ENCODE measurements at regions not wholly inside any gene's neighbourhood (a gene's known extent, or its start where the extent isn't known, plus 50 kb on each side); places are given as distances from the start of the nearest gene placed in this dataset.
"Not testable (repeated sequence)": the region's sequence is repeated elsewhere in the genome, so short reads cannot be mapped to it uniquely, and the experiment has no call there.

- Histone ChIP-seq H3K9me3 (ENCODE audit: low read depth, low read length) (no peaks in the 10 kb centered on the region), H3K4me3 (ENCODE audit: low read length) (no peak overlapping the region), H3K4me1 (ENCODE audit: insufficient read depth, low read length) (no peaks in the 10 kb centered on the region), H3K27me3 (ENCODE audit: insufficient read depth, low read length) (no peaks in the 10 kb centered on the region)
Measured at GRCh38 chr6:170207586-170208181, 83.2 kb downstream of the DLL1 start.

DNA sequence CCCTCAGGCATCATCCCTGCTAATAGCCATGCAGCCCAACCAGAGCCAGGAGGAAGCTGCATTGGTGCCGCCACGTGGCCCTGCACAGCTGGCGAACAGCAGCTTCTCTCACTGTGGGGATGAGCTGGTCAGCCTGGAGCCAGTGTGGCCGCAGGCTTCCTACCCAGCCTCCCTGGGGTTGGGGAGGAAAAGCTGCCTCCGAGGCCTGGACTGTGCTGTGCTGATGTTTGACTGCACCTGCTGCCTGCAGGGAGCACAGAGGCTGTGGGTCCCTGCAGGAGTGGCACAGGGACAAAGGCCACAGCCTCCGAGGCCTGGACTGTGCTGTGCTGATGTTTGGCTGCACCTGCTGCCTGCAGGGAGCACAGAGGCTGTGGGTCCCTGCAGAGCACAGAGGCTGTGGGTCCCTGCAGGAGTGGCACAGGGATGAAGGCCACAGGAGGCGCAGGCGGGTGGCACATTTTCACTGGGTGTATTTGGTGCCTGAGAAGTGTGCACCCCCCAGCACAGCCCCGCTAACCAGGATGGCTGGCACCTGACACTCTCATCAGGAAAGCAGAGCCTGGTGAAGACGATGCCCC lies 83.9 kb downstream of the DLL1 start:
- Histone ChIP-seq H3K4me3 (ENCODE audit: low read length) (no peak overlapping the region), H3K4me1 (ENCODE audit: insufficient read depth, low read length) (no peaks in the 10 kb centered on the region), H3K27me3 (ENCODE audit: insufficient read depth, low read length) (no peaks in the 10 kb centered on the region), H3K9me3 (ENCODE audit: low read depth, low read length) (no peaks in the 10 kb centered on the region)

DNA sequence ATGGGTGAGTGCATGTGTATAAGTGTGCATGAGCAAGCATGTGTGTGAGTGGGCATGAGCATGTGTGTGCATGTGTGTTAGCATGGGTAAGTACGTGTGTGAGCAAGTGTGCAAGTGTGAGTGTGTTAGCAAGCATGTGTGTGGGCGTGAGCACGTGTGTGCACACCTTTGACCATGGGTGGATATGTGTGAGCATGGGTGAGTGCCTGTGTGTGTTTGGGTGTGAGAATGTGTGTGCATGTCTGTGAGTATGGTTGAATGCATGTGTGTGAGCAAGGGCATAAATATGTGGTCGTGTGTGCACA lies 84.6 kb downstream of the DLL1 start:
- H3K4me1 ChIP-seq (ENCODE audit: insufficient read depth, low read length) = no peaks in the 10 kb centered on the region
- H3K4me3 ChIP-seq (ENCODE audit: low read length) = no peak overlapping the region
- no peaks in the 10 kb centered on the region for H3K9me3 ChIP-seq (ENCODE audit: low read depth, low read length)
- no peaks in the 10 kb centered on the region for H3K27me3 ChIP-seq (ENCODE audit: insufficient read depth, low read length)

- no peaks in the 10 kb centered on the region for H3K9me3 ChIP-seq (ENCODE audit: low read depth, low read length)
- H3K4me3 ChIP-seq (ENCODE audit: low read length) = no peak overlapping the region
- H3K4me1 ChIP-seq (ENCODE audit: insufficient read depth, low read length) = no peaks in the 10 kb centered on the region
- no peaks in the 10 kb centered on the region for H3K27me3 ChIP-seq (ENCODE audit: insufficient read depth, low read length)
Measured at GRCh38 chr6:170205534-170206316, 85.2 kb downstream of the DLL1 start.

DNA sequence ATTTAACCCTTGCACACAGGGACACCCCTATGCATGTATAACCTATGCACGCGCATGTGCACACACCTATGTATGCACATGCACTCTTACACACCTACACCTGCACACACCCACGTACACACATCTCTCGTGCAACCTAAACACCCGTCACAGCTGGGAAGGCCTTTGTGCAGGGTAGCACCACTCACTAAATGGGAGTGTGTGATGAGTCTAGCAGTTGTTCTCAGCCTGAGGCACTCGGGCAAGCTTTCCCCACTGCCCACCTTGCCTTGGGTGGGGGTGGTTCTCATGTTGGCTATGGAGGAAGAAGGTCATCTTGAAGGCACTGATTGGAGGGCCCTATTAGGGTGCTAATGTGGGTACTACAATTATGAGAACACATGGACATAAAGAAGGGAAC lies 85.8 kb downstream of the DLL1 start:
- Histone ChIP-seq H3K27me3 (ENCODE audit: insufficient read depth, low read length) (no peaks in the 10 kb centered on the region), H3K4me1 (ENCODE audit: insufficient read depth, low read length) (no peaks in the 10 kb centered on the region), H3K9me3 (ENCODE audit: low read depth, low read length) (no peaks in the 10 kb centered on the region), H3K4me3 (ENCODE audit: low read length) (no peak overlapping the region)

DNA sequence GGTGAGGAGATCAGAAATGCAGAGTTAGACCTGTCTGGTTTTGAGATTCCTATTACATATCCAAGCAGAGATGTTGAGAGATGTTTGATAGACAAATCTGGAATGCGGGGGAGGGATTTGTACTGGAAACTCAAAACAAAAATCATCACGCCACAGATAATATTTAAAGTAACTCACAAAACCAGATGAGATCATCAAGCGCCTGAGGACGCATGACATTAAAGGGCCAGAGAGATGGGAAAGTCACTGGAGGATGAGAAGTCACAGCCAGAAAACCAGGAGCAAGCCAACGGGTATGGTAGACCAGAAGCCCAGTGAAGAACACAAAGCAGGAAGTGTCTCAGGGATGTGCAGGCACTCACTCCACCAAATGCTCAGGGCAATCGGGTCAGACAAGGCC lies 87.7 kb downstream of the DLL1 start:
- Histone ChIP-seq H3K4me3 (ENCODE audit: low read length) (no peak overlapping the region), H3K27me3 (ENCODE audit: insufficient read depth, low read length) (no peaks in the 10 kb centered on the region), H3K4me1 (ENCODE audit: insufficient read depth, low read length) (no peaks in the 10 kb centered on the region), H3K9me3 (ENCODE audit: low read depth, low read length) (no peaks in the 10 kb centered on the region)

DNA sequence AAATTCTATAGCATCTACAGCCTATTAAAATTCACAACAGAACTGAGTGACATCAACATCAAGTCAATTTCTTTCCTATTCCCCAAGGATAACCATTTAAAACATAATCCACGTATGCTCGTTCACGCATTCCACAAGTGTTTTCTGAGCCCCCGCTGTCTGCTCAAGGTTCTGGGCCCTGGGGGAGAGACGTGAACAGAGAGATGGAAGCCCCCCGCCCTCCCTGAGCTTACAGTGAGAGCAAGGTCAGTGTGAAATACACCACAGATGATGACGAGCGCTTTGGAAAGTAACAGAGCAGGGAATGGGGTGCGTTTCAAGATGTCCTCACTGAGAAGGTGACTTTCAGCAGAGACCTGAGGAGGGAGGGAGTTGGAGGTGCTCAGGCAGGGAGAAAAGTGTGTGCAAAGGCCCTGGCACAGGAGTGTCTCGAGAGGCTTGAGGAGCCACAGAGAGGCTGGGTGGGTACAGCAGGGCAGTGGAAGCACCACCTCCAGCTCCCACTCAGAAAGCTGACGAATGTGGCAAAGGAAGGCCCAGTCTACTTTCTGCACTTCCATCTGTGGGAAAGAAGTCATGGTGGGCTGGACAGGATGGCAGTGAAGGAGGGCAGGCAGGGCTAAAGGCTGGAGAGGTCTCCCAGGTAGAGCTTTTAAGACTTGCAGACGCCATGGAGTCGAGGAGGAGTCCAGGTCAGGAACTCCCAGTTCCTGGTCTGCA lies 88.3 kb downstream of the DLL1 start:
- Histone ChIP-seq H3K9me3 (ENCODE audit: low read depth, low read length) (no peaks in the 10 kb centered on the region), H3K4me1 (ENCODE audit: insufficient read depth, low read length) (no peaks in the 10 kb centered on the region), H3K27me3 (ENCODE audit: insufficient read depth, low read length) (no peaks in the 10 kb centered on the region), H3K4me3 (ENCODE audit: low read length) (no peak overlapping the region)

- Histone ChIP-seq H3K4me1 (ENCODE audit: insufficient read depth, low read length) (no peaks in the 10 kb centered on the region), H3K4me3 (ENCODE audit: low read length) (no peak overlapping the region), H3K27me3 (ENCODE audit: insufficient read depth, low read length) (peaks cover 3% of the 10 kb centered on the region), H3K9me3 (ENCODE audit: low read depth, low read length) (peaks cover 4% of the 10 kb centered on the region)
Measured at GRCh38 chr6:170201361-170201760, 89.5 kb downstream of the DLL1 start.

DNA sequence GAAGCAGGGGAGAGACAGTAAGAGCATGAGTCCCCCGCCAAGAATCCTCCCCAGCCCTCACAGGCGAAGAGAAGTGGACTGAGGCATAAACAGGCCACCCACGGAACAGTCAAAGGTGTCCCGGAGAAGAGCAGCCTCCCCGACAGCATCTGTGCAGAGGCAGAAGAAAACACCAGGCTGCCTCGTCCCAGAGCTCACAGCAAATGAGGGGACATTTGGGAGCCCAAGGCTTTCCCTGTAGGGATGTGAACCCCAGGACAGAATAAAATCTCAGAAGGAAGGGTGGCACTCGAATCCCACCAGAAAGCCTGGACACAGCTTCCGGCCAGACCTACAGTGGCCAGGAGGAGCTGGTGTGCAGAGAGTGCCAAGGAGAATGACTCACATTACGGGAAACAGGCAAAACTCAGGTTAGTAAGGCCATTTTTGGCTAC lies 90.4 kb downstream of the DLL1 start:
- Histone ChIP-seq H3K4me3 (ENCODE audit: low read length) (no peak overlapping the region), H3K9me3 (ENCODE audit: low read depth, low read length) (peaks cover 13% of the 10 kb centered on the region), H3K4me1 (ENCODE audit: insufficient read depth, low read length) (no peaks in the 10 kb centered on the region), H3K27me3 (ENCODE audit: insufficient read depth, low read length) (peaks cover 3% of the 10 kb centered on the region)

DNA sequence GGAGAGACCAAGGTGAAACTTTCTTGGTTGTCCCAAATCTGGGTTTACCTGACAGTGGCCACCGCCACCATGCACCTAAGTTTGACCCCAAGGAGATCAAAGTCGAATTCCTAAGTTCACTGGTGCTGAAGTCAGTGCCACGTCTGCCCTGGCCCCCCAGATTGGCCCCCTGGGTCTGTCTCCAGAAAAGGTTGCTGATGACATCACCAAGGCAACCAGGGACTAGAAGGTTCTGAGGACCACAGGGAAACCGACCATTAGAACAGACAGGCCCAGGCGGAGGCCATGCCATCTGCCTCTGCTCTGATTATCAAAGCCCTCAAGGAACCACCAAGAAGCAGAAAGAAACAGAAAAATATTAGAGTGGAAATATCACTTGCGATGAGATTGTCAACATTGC lies 91.2 kb downstream of the DLL1 start:
- H3K9me3 ChIP-seq (ENCODE audit: low read depth, low read length) = peaks cover 20% of the 10 kb centered on the region
- no peaks in the 10 kb centered on the region for H3K4me1 ChIP-seq (ENCODE audit: insufficient read depth, low read length)
- no peak overlapping the region for H3K4me3 ChIP-seq (ENCODE audit: low read length)
- H3K27me3 ChIP-seq (ENCODE audit: insufficient read depth, low read length) = peaks cover 3% of the 10 kb centered on the region

DNA sequence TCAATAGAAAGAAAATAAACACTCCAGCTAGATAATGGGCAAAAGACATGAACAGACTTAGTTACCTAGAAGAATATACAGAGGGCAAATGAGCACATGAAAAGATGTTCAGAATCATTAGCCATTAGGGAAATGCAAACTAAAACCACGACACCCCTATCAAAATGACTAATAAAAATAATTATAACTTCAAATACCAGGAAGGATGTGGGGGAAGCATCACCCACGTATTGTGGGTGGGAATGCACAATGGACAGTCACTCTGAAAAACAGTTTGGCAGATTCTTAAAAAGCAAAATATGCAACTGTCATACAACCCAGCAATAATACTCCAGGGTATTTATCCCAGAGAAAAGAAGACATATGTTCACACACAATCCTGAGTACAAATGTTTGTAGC lies 92.6 kb downstream of the DLL1 start:
- Histone ChIP-seq H3K4me1 (ENCODE audit: insufficient read depth, low read length) (no peaks in the 10 kb centered on the region), H3K4me3 (ENCODE audit: low read length) (no peak overlapping the region), H3K27me3 (ENCODE audit: insufficient read depth, low read length) (peaks cover 8% of the 10 kb centered on the region), H3K9me3 (ENCODE audit: low read depth, low read length) (peaks cover 26% of the 10 kb centered on the region)

- Histone ChIP-seq H3K27me3 (ENCODE audit: insufficient read depth, low read length) (peaks cover 8% of the 10 kb centered on the region), H3K4me3 (ENCODE audit: low read length) (no peak overlapping the region), H3K4me1 (ENCODE audit: insufficient read depth, low read length) (no peaks in the 10 kb centered on the region), H3K9me3 (ENCODE audit: low read depth, low read length) (peaks cover 26% of the 10 kb centered on the region)
Measured at GRCh38 chr6:170193326-170193821, 97.5 kb downstream of the DLL1 start.

DNA sequence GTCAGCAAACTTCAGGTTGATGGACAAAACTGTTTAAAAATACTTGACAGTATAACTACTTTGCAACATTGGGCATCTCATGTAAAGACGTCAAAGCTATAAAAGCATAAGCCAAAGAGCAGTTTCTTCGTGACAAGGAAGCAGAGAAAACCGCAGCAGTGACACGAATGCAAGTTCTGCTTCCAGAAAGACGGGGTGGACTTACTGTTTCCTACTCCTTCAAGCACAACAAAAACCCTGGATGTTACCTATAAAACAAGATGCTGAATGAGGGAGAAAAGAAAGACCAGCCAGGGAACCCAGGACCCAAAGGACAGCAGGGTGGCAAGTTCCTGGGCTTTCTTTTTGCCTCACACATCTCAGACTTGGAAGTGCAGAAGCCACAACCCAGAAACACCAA lies 98.0 kb downstream of the DLL1 start:
- no peak overlapping the region for H3K4me3 ChIP-seq (ENCODE audit: low read length)
- no peaks in the 10 kb centered on the region for H3K4me1 ChIP-seq (ENCODE audit: insufficient read depth, low read length)
- peaks cover 26% of the 10 kb centered on the region for H3K9me3 ChIP-seq (ENCODE audit: low read depth, low read length)
- H3K27me3 ChIP-seq (ENCODE audit: insufficient read depth, low read length) = peaks cover 8% of the 10 kb centered on the region

- not testable (repeated sequence) for H3K4me3 ChIP-seq (ENCODE audit: low read length); H3K27me3 ChIP-seq (ENCODE audit: insufficient read depth, low read length); H3K4me1 ChIP-seq (ENCODE audit: insufficient read depth, low read length)
- H3K9me3 ChIP-seq (ENCODE audit: low read depth, low read length) = peaks cover 26% of the 10 kb centered on the region
Measured at GRCh38 chr6:170192101-170192500, 98.8 kb downstream of the DLL1 start.

GRCh38 chr6:170190046-170190445 lies 100.8 kb downstream of the DLL1 start:
- Histone ChIP-seq H3K4me1 (ENCODE audit: insufficient read depth, low read length) (no peaks in the 10 kb centered on the region), H3K9me3 (ENCODE audit: low read depth, low read length) (peaks cover 9% of the 10 kb centered on the region), H3K27me3 (ENCODE audit: insufficient read depth, low read length) (peaks cover 4% of the 10 kb centered on the region)

More at GRCh38 chr6:170190046-170190445, 100.8 kb downstream of the DLL1 start:
- H3K4me3 ChIP-seq (ENCODE audit: low read length) = no peak overlapping the region

Data from mononuclear cell (primary cell).